A673 (cell line): ENCODE measurements at regions not wholly inside any gene's neighbourhood (a gene's known extent, or its start where the extent isn't known, plus 50 kb on each side); places are given as distances from the start of the nearest gene placed in this dataset.

Experiments used
- CTCF ChIP-seq: fragments of 300-800, 200-600 bp; sonication (generic); conservative IDR thresholded peaks from 2 replicates; pipeline ENCODE4 v1.5.1; 2017; ENCODE audit warnings: low read depth, mild to moderate bottlenecking, antibody characterized with exemption, low read length, moderate library complexity, mixed read lengths
- EZH2 ChIP-seq: fragments of 200-600 bp; sonication (generic); IDR thresholded peaks from 2 replicates; pipeline ENCODE4 v1.6.1; 2017; ENCODE audit warnings: borderline replicate concordance, low read depth, mild to moderate bottlenecking, mixed read lengths, antibody characterized with exemption, low read length; ENCODE audit not compliant: poor library complexity, severe bottlenecking

- no peak for TF ChIP-seq CTCF
- TF ChIP-seq EZH2: no peak
Measured at GRCh38 chr14:56512521-56512920, 67.1 kb upstream of the TMEM260 start.
